Activated CD8-positive, alpha-beta memory T cell treated with anti-CD3 and anti-CD28 coated beads, Interleukin-2, amount 50 U/mL, for 48 hours (primary cell): ENCODE measurements at regions not wholly inside any gene's neighbourhood (a gene's known extent, or its start where the extent isn't known, plus 50 kb on each side); places are given as distances from the start of the nearest gene placed in this dataset.

Experiments
- DNase-seq: peaks from one replicate; pipeline ENCODE4 v3.0.0-alpha.2; 2020

- DNase-seq = no peak
Observed at GRCh38 chr12:25058012-25058411, 109.1 kb upstream of the BCAT1 start.

GRCh38 chr12:25056486-25057130 lies 107.7 kb upstream of the BCAT1 start:
- no peak for DNase-seq

GRCh38 chr12:25056011-25056410 lies 107.1 kb upstream of the BCAT1 start:
- DNase-seq = no peak

DNA sequence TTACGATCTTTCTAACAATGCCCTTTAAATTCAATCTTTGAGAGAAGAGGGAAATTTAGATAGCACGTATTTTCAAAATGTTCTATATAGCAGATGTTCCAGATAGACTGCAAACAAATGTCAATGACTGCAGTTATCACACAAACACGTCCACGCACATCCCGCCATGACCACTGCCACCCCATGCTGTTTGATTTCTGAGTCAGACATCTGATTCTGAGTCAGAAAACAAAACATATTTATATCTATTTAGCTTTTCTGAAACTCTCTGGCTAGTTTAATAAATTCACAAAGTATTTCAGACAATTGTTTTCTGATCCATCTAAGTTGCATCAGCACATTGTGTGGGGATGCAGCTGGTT lies 105.9 kb upstream of the BCAT1 start:
- peak; percentile 66 for DNase-seq

DNA sequence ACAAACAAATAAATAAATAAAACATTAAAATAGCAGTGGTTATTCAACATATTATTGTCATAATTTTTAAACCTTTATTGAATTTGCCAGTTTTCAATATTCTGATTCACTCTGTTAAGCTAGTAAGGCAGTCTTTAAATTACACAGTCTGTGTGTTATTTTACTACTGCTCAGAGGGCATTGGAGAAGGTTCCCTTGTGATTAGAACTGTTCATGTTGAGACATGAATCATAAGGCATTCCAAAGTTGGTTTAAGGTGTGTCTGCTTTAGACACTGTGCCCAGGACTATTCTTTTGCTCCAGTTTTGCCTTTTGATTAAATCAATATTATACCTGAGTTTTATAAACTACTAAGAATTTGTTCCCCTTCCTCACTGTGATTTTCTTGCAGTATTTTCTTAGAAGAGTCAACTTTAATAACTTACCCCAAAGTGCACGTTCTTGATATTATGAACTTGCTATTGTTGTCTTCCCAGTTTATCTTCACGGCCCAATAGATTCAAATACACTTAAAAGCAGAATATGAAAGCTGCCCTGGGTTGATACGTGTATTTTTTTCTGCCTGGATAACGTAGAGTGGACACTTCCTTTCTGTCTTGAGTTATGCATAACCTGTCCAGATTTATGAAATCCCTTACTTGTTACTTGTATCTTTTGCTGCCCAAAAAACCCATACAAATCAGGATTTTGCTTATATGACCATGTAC lies 105.3 kb upstream of the BCAT1 start:
- DNase-seq = no peak

DNA sequence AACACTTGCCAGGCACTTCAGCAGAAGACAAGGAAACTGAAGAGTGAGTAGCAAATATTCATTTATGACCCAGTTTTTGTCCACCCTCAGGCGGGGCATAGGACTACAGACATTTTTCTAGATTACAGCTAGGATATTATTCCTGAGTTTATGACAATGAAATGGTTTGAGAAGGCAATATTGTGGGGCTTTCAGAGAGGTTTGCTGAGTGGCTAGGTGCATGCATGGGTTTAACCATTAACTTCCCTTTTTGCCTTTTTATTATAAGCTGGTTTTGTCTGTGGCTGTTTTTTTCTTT lies 104.0 kb upstream of the BCAT1 start:
- DNase-seq = no peak

- peak; percentile 72 for DNase-seq
Observed at GRCh38 chr12:25052196-25052913, 103.5 kb upstream of the BCAT1 start.

DNA sequence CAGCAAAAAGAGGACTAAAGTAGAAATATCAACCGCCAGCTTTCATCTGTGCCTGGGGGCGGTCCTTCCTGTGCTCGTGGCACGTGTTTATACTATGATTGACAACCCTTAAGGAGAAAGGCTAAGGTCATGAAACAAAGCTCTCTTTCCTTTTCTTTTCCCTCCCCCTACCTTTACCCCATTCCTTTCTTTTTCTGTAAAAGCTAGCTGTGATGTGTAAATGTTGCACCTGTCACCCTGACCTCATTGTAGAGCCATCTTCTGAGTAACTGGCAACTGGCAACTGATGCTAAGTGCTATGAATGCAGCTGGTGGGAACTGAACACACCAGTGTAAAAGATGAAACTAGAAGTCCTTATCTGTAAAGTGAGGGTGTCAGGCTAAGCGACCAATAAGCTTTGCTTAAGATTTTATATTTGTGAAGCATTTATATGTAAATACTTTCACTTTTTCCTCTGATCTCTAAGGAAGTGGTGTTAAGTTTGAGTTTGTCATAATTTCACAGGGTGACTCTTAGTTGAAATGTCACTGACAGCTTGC lies 102.8 kb upstream of the BCAT1 start:
- peak; percentile 62 for DNase-seq

DNA sequence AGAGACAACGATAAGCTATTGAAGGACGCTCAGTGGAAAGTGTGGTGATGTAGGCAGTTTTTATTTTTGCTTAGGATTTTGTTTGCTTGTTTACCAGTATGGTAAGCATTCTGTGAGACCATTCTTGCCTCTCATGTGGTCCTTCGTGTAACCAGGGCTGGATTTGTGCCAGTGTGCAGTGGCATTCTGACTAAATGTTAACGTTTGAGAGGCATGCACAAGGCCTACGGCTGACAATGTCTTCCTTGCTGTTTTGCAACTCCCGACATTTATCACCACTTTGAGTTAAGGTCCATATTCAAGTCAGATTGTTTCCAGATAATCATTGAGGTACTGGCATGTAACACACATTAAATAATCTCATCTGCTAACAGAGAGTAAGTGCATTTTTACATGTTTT lies 102.3 kb upstream of the BCAT1 start:
- DNase-seq = no peak

DNA sequence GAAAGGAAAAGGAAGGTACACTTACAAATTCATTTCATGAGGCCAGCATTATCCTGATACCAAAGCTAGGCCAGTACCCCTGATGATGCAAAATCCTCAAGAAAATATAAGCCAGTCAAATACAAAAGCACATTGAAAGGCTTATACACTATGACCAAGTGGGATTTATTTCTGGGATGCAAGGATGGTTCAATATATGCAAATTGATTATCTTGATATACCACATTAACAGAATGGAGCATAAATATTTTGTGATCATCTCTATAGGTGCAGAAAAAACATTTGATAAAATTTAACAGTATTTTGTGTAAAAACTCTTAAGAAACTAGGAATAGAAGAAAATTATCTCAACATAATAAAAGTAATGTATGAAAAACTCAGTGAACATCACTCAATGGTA lies 97.0 kb upstream of the BCAT1 start:
- no peak for DNase-seq

DNA sequence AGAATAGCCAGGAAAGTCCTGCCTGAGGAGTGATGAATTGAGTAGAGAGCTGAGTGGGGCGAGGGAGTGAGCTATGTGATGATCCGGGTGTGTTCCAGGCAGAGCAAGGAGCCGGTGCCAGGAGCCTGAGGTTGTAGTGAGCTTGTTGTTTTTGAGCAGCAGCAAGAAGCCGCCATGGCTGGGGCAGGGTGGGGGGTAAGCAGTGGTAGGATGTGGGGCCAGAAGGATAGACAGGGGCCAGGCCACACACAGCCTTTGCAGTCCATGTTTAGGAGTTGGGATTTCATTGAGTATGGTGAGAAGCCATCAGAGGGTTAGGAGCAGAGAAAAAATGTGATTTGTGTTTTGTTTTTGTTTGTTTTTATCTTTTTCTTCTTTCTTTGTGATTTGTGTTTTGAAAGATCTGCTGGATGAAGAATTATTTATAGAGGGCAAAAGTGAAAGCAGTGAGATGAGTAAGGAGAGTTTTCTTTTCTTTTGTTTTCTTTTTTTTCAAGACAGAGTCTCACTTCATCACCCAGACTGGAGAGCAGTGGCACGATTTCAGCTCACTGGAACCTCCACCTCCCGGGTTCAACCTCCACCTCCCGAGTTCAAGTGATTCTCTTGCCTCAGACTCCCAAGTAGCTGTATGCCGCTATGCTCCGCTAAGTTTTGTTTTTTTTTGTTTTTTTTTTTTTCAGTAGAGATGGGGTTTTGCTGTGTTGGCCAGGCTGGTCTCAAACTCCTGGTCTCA lies 92.3 kb upstream of the BCAT1 start:
- no peak for DNase-seq

GRCh38 chr12:25040593-25040992 lies 91.7 kb upstream of the BCAT1 start:
- DNase-seq = no peak

- DNase-seq = no peak
Observed at GRCh38 chr12:25034676-25035075, 85.8 kb upstream of the BCAT1 start.

DNA sequence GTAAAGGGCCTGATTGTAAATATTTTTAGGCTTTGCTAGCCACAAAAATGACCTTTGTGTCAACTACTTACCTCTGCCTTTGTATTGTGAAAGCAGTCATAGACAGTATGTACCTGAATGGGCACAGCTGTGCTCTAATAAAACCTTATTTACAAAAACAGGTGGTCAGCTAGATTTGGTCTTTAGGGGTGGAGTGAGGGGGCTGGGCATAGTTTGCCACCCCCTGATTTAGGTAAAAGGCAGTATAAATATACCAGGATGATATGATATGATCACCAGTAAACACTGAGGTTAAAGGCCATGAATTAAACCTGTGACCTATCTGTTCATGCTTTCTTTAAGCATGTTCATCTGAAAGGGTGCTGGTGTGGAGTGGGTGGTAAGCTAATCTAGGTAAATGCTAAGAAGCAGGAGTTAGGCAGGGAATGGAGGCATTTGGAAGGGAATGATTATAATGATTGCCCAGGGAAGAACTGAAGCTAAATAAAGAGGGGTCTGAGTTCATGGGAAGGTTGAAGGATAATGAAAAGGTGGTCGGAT lies 77.1 kb upstream of the BCAT1 start:
- DNase-seq = no peak

DNA sequence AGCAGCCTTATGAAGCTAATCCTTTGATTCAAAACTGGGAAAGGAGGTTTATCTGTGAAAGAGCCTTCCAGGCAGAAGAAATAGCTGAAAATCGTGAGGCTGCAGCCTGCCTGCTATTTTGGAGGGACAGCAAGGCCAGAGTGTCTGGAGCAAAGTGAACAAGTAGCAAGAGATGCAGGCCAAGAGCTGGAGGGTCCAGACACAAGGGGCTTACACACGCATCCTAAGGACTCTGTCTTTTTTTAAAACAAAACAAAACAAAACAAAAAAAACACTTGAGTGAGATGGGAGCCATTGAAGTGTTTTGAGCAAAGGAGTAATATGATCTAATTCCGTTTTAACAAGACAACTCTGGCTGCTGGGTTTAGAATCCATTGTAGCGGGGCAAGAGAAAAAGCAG lies 76.4 kb upstream of the BCAT1 start:
- DNase-seq = no peak

DNA sequence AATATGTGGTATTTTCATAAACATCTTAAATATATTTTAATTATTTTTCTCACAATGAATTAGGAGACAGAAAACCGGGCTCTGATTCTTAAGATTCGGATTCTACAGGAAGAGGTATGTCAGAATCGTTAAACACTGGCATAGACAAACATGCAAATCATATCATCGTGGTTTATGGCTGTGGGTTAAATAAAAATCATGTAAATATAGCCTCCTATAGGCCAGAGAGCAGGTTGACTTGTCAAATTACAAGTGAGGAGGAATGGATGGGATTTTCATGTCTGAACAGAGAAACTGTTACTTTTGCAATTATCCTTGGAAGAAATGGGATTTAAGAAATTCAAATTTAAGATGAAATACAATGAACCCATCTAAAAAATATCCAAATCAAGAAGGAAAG lies 74.9 kb upstream of the BCAT1 start:
- no peak for DNase-seq

- no peak for DNase-seq
Observed at GRCh38 chr12:25020621-25021243, 71.8 kb upstream of the BCAT1 start.

- no peak for DNase-seq
Observed at GRCh38 chr12:25018146-25018545, 69.2 kb upstream of the BCAT1 start.

DNA sequence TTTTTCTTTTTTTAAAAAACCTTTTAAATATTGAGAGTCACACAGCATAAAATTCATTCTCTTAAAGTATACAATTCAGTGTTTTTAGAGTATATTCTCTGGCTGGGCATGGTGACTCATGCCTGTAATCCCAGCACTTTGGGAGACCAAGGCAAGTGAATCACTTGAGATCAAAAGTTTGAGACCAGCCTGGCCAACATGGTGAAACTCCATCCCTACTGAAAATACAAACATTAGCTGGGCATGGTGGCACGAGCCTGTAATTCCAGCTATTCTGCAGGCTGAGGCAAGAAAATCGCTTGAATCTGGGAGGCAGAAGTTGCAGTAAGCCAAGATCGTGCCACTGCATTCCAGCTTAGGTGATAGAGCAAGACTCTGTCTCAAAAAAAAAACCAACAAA lies 68.4 kb upstream of the BCAT1 start:
- no peak for DNase-seq

DNA sequence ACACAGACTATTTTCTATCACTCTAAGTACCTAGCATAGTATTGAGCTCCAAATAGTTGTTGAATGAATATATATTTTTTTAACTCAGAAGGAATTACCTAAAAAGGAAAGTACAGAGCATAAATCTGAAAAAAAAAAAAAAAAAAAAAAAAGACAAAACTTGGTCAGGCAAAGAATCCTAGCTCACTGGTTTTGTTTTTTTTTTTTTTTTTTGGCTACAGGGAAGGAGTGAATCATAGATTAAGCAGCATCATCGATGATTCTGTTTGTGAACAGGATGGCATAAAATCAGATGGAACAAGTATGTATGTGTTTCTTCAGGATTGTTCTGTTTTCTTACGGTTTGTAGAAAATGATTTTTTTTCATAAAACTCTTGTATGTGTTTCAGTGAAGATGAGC lies 66.1 kb upstream of the BCAT1 start:
- no peak for DNase-seq

DNA sequence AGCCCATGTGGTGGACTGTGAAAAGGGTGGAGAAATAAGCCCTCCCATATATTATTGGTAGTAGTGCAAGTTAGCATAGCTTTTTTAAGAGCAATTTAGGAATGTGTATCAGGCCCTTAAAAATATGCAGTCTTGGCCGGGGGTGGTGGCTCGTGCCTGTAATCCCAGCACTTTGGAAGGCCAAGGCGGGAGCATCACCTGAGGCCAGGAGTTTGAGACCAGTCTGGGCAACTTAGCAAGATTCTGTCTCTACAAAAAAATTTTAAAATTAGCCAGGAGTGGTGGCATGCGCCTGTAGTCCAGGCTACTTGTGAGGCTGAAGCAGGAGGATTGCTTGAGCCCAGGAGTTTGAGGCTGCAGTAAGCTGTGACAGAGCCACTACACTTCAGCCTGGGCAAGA lies 64.2 kb upstream of the BCAT1 start:
- DNase-seq = no peak

DNA sequence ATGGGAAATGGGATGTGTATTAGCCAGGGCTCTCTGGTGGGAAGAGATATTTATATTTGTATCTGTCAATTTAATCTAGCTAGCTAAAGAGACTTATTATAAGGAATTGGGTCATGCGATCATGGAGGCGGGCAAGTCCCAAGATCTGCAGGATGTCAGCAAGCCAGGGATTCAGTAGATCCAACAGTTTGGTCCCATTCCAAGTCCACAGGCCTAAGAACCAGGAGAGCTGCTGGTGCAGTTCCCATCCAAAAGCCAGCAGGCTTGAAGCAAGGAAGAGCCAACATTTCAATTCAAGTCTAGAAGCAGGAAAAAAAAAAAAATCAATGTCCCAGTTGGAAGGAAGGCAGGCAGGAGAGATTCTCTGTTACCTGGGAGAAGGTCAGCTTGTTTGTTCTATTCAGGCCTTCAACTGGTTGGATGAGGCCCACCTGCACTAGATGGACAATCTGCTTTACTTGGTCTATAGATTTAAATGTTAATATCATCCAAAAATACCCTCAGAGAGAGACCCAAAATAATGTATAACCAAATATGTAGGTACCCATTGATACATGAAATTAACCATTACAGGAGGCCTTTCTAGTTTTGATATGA lies 60.7 kb upstream of the BCAT1 start:
- no peak for DNase-seq
